Fibroblast of the aortic adventitia (primary cell): ENCODE measurements at regions not wholly inside any gene's neighbourhood (a gene's known extent, or its start where the extent isn't known, plus 50 kb on each side); places are given as distances from the start of the nearest gene placed in this dataset.

ENCODE experiments used
- DNase-seq: peaks from one replicate; pipeline ENCODE4 v3.0.0-alpha.2; 2010; ENCODE audit warnings: low read depth
- H3K4me3 ChIP-seq: 2 replicates; pipeline ENCODE4 v1.5.1; 2011; ENCODE audit warnings: low read depth, mild to moderate bottlenecking, control low read depth, low read length, moderate library complexity
- TF ChIP-seq, protein P1 (sequence below): IDR thresholded peaks from 2 replicates; pipeline ENCODE4 v1.5.1; 2011; ENCODE audit warnings: mild to moderate bottlenecking, low read length, control low read depth, inconsistent platforms; ENCODE audit not compliant: insufficient read depth

DNA sequence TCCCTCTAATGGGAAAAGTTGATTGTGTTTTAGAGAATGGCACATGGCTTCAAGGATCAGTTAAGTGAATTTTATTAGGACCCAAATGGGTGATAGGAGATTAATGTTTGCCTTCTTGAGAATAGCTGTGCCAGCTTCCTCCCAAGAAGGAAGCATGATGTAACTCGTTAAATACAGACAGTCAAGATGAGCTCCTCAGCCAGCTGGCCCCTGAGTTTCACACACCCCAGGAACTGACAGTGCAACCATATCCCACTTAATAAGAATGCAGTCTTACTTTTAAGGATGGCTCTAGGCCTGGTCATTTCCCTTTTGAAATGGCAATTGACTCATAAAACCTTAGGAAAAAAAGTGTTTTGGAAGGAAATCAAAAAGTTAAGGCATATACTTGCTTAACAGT, 472.8 kb upstream of the KCNMB2 start:
- peak; percentile 80 for DNase-seq
- no peak overlapping the region for H3K4me3 ChIP-seq
- TF ChIP-seq, protein P1, sequence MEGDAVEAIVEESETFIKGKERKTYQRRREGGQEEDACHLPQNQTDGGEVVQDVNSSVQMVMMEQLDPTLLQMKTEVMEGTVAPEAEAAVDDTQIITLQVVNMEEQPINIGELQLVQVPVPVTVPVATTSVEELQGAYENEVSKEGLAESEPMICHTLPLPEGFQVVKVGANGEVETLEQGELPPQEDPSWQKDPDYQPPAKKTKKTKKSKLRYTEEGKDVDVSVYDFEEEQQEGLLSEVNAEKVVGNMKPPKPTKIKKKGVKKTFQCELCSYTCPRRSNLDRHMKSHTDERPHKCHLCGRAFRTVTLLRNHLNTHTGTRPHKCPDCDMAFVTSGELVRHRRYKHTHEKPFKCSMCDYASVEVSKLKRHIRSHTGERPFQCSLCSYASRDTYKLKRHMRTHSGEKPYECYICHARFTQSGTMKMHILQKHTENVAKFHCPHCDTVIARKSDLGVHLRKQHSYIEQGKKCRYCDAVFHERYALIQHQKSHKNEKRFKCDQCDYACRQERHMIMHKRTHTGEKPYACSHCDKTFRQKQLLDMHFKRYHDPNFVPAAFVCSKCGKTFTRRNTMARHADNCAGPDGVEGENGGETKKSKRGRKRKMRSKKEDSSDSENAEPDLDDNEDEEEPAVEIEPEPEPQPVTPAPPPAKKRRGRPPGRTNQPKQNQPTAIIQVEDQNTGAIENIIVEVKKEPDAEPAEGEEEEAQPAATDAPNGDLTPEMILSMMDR = no peak

DNA sequence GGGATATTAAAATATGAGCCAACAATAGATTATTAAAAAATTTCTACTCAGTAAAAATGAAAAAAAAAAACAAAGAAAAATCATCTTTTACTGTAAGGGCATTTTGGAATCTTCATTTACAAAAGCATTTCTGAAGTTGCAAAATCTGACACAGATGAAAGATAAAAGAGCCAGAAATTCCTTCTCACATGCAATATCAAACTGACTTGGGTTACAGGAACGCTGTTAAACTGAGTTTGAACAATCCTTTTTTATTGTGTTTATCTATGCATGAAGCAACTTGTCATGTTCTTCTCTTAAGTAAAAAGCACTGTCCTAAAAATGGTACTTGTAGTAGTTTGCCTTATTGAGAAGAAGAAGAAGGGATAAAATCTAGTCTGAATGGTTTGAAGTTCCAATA, 468.5 kb upstream of the KCNMB2 start:
- peak; percentile 84 for DNase-seq
- TF ChIP-seq, protein P1 = no peak
- H3K4me3 ChIP-seq = no peak overlapping the region

DNA sequence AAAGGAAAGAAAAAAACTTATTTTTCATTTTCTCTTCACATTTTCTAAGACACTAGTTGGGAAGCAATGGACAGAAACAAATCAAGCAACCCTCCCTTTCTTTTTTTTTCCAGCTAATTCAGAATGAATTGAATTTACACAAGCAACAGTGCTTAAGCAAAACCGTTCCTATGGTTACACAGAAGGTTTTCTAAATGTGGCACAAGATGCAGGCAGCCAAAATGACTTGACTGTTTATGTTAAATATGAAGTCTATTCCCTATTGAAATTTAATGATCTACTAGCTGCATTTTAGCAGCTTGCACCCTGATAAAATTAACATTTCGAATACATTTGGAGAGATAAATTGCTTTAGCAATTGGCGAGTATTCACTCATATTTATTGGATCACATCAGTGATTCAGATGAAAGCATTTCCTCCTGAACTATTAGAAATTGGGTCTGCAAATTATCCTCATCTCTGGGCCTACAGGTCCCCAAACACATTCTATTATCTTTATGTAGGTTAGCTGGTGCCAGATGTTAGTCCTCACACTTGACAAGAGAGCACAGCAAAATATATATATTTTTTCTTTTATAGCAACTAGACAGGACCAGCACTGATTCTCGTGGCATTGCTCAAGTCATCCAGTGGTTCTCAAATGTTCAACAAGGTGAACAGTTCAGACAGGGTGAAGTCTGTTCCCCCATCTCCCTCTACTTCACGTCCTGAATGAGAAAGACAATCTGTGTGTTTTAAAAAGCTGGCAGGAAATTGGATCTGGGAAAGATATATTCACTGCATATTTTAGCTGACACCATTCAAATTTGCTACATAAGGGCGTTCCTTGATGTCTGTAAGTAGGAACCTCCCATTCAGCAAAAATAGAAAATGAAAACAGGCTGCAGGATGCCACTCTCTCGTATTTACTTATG, 463.6 kb upstream of the KCNMB2 start:
- no peak overlapping the region for H3K4me3 ChIP-seq
- TF ChIP-seq, protein P1 = no peak
- DNase-seq = peak; percentile 72

DNA sequence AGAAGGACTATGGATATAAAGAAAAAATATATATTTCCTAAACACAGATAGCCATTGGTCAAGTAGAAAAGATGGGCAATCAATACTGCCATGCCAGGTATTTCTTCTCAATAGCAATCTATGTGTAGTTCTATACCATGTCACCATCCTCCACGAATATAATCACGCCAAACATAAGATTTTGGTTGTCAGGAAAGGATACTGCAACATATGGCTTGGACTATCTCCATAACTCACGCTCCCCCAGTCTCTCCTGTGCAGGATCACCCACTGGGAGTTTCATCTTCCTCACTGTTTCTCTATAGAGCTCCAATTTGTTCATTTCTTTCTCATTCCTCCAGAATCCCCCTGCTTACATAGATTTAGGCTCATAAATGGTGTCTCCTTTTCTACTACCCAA, 462.9 kb upstream of the KCNMB2 start:
- TF ChIP-seq, protein P1 = no peak
- H3K4me3 ChIP-seq = no peak overlapping the region
- no peak for DNase-seq

GRCh38 chr3:178075344-178075743, 460.9 kb upstream of the KCNMB2 start:
- no peak for DNase-seq
- TF ChIP-seq, protein P1 = no peak
- no peak overlapping the region for H3K4me3 ChIP-seq

- no peak overlapping the region for H3K4me3 ChIP-seq
- TF ChIP-seq, protein P1 = no peak
- peak; percentile 92 for DNase-seq
Observed at GRCh38 chr3:178078953-178079352, 457.3 kb upstream of the KCNMB2 start.

DNA sequence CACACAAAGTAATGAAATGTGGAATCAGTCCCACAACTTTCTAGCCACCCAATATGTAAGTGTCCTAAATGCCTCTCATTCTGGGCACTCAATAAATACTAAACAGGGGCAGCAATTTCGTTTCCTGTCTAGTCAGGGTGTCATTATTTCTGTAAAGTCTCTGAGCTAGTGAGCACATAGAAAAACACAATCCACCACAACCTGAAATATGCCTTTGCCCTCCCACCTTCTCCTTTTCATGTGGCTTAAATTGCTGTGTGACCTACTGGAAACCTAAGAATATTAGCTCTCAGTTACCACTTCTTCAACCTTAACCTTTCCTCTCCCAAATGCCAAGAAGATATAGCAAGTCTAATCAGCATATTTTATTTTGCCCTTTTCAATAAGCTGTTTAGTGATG, 456.3 kb upstream of the KCNMB2 start:
- no peak for DNase-seq
- TF ChIP-seq, protein P1 = no peak

More for the DNA sequence above, 456.3 kb upstream of the KCNMB2 start:
- no peak overlapping the region for H3K4me3 ChIP-seq
